Mesodermal cell (in vitro differentiated cells): ENCODE measurements at regions not wholly inside any gene's neighbourhood (a gene's known extent, or its start where the extent isn't known, plus 50 kb on each side); places are given as distances from the start of the nearest gene placed in this dataset.
"Not testable (repeated sequence)": the region's sequence is repeated elsewhere in the genome, so short reads cannot be mapped to it uniquely, and the experiment has no call there.

ENCODE experiments used
- H3K27ac ChIP-seq: 2 replicates; pipeline ENCODE4 v1.7.0; 2013; ENCODE audit warnings: mild to moderate bottlenecking, low read depth, low read length, moderate library complexity; ENCODE audit not compliant: severe bottlenecking
- H3K36me3 ChIP-seq: 2 replicates; pipeline ENCODE4 v1.7.1; 2013; ENCODE audit warnings: mild to moderate bottlenecking, low read length, moderate library complexity; ENCODE audit not compliant: control insufficient read depth, insufficient read depth
- H3K4me1 ChIP-seq: one replicate; pipeline ENCODE4 v1.7.1; 2013; ENCODE audit warnings: mild to moderate bottlenecking, low read length; ENCODE audit not compliant: insufficient read depth, control insufficient read depth, poor library complexity, severe bottlenecking
- H3K4me3 ChIP-seq: 2 replicates; pipeline ENCODE4 v1.7.0; 2013; ENCODE audit warnings: low read length, control low read depth, mild to moderate bottlenecking; ENCODE audit not compliant: insufficient read depth, poor library complexity, severe bottlenecking; ENCODE audit errors: extremely low read depth
- H3K9me3 ChIP-seq: 2 replicates; pipeline ENCODE4 v1.7.1; 2013; ENCODE audit warnings: mild to moderate bottlenecking, low read length, moderate library complexity; ENCODE audit not compliant: control insufficient read depth
- WGBS, 2 experiments: methylation state at CpG; one replicate each; pipeline ENCODE4 v1.1.5; 2013; ENCODE audit warnings: missing lambda C conversion rate in 2 of 2; ENCODE audit not compliant: insufficient coverage in 2 of 2; 5-methylcytosine and 5-hydroxymethylcytosine counted together

DNA sequence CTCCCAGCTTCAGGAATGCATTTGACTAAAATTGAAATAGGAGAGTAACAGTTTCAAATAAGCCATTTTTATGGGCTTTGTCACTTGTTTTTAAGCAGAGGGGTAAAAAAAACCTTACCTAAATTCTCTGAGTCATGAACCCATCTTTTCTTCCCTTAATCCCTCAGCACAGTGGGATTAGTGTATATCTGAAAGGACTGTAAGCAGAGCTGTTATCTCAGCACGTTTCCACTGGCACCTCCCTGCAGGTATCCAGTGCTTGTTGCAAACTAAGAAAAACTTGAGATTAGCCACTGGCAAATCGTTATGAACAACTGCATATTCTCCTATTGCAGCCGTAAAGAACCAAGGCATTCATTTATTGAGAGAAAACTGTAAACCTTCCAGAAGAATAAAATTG is 872.7 kb downstream of the EFNA5 start:
- 6% methylated on average over 2 of the region's 3 CpGs; no CpG with 5 or more reads in 1 of the 2 experiments for WGBS, 2 experiments
- no peak overlapping the region for H3K4me3 ChIP-seq
- no peaks in the 10 kb centered on the region for H3K9me3 ChIP-seq
- H3K27ac ChIP-seq, result no peak overlapping the region
- no peaks in the 10 kb centered on the region for H3K4me1 ChIP-seq
- H3K36me3 ChIP-seq, result no peaks in the 10 kb centered on the region

- Histone ChIP-seq H3K9me3 (no peaks in the 10 kb centered on the region), H3K27ac (no peak overlapping the region), H3K4me3 (no peak overlapping the region), H3K4me1 (no peaks in the 10 kb centered on the region), H3K36me3 (no peaks in the 10 kb centered on the region)
- 80 to 100% methylated on average over 1 of the region's 3 CpGs for WGBS, 2 experiments
Observed at GRCh38 chr5:106796081-106796480, 874.7 kb downstream of the EFNA5 start.

GRCh38 chr5:106784846-106785245 is 885.9 kb downstream of the EFNA5 start:
- Histone ChIP-seq H3K27ac (no peak overlapping the region), H3K9me3 (no peaks in the 10 kb centered on the region), H3K4me1 (no peaks in the 10 kb centered on the region), H3K36me3 (no peaks in the 10 kb centered on the region), H3K4me3 (no peak overlapping the region)
- no CpG with 5 or more reads among the region's 1 CpG for WGBS, 2 experiments

DNA sequence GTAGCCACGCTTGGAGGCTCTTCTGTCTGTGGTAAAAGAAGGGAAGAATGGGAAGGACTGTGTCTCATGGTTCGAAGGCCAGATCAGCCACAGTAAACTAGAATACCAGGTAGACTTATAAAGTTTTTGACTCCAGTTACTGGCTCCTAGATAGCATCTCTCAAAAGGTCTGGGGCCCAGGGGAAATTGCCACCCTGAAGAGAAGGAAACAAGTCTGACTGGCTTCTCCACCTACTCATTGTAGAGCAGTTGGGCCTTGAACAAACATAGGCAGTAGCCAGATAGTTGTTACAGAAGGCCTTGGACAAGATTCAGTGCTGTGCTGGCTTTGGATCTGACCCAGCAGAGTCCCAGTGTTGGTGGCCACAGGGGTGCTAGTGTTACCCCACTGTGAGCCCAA is 890.4 kb downstream of the EFNA5 start:
- no peaks in the 10 kb centered on the region for H3K9me3 ChIP-seq
- 83 to 100% methylated on average over 1 of the region's 2 CpGs for WGBS, 2 experiments
- no peaks in the 10 kb centered on the region for H3K4me1 ChIP-seq
- no peak overlapping the region for H3K27ac ChIP-seq
- no peaks in the 10 kb centered on the region for H3K36me3 ChIP-seq
- no peak overlapping the region for H3K4me3 ChIP-seq

DNA sequence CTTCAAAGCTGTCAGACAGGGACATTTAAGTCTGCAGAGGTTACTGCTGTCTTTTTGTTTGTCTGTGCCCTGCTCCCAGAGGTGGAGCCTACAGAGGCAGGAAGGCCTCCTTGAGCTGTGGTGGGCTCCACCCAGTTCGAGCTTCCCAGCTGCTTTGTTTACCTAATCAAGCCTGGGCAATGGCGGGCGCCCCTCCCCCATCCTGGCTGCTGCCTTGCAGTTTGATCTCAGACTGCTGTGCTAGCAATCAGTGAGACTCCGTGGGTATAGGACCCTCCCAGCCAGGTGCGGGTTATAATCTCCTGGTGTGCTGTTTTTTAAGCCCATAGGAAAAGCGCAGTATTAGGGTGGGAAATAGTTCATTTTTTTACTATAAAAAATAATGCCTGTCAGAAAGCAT is 894.2 kb downstream of the EFNA5 start:
- not testable (repeated sequence) for H3K9me3 ChIP-seq, H3K27ac ChIP-seq, H3K4me1 ChIP-seq, H3K36me3 ChIP-seq, H3K4me3 ChIP-seq
- WGBS, 2 experiments, result 100% methylated on average over 1 of the region's 6 CpGs; no CpG with 5 or more reads in 1 of the 2 experiments

DNA sequence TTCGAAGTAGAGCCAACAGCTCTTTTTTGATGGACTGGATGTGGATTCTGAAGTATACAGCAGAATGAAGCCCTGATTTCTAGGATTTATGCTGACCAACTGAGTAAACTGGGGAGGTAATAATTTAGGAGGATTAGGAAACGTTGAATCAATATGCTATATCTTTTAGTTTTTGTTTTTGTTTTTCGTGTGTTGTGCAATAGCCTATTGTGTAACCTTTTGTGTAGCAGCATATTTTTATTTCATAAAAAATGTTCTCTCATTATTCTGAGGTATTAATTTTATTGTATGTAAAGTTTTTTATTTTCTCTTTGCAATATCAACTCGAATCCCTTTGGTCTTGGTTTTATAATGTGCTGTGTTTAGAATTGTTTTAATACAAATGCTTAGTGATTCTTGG is 902.3 kb downstream of the EFNA5 start:
- Histone ChIP-seq H3K27ac (no peak overlapping the region), H3K4me1 (no peaks in the 10 kb centered on the region), H3K36me3 (no peaks in the 10 kb centered on the region), H3K4me3 (no peak overlapping the region), H3K9me3 (no peaks in the 10 kb centered on the region)
- 73 to 100% methylated on average over 1 of the region's 4 CpGs for WGBS, 2 experiments

DNA sequence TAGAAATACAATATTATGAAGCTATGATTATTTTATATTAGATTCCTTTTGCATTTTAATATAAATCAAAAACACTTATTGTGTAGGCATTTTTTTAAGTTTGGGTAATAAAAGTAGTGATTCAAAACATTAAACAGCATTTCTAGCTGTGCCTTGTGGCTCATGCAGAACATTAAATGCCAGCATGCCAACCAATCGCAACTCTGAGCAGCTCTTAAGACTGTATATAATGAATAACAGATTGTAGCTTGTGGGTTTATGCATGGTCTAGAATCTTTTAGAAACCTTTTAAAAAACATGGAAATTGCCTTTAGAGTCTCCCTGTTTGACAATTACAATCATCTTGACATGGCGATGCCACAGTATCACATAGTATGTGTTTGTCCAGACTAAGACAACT is 903.8 kb downstream of the EFNA5 start:
- no peaks in the 10 kb centered on the region for H3K36me3 ChIP-seq
- H3K9me3 ChIP-seq, result no peaks in the 10 kb centered on the region
- H3K4me1 ChIP-seq, result no peaks in the 10 kb centered on the region
- no peak overlapping the region for H3K4me3 ChIP-seq
- WGBS, 2 experiments, result 100% methylated on average over 1 of the region's 2 CpGs
- no peak overlapping the region for H3K27ac ChIP-seq

GRCh38 chr5:106759581-106759980 is 911.2 kb downstream of the EFNA5 start:
- H3K4me1 ChIP-seq, result no peaks in the 10 kb centered on the region
- H3K36me3 ChIP-seq, result no peaks in the 10 kb centered on the region
- WGBS, 2 experiments, result 86 to 93% methylated on average over 1 to 3 of the region's 3 CpGs
- no peak overlapping the region for H3K27ac ChIP-seq
- H3K9me3 ChIP-seq, result no peaks in the 10 kb centered on the region
- no peak overlapping the region for H3K4me3 ChIP-seq

DNA sequence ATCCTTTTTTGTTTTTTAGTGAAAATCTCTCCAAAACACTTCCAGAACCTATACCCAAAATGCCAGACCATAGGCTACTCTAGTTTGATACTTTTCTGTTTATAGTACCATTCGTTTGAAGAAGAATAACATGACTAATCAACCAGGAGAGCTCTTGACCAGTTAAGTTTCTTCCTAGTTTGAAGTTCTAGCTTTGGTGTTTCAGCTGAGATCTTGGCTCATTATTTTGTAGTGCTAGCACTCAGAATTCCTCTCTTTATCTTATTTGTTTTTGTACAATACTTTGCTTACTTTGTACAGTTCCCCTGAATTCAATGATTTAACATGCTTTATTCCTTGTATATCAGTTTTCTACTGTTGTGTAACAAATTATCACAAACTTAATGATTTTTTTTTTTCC is 911.6 kb downstream of the EFNA5 start:
- Histone ChIP-seq H3K27ac (no peak overlapping the region), H3K36me3 (no peaks in the 10 kb centered on the region), H3K9me3 (no peaks in the 10 kb centered on the region), H3K4me1 (no peaks in the 10 kb centered on the region), H3K4me3 (no peak overlapping the region)
- no CpG with 5 or more reads among the region's 1 CpG for WGBS, 2 experiments

GRCh38 chr5:106757672-106758071 is 913.1 kb downstream of the EFNA5 start:
- no CpG with 5 or more reads among the region's 3 CpGs for WGBS, 2 experiments
- Histone ChIP-seq H3K4me3 (no peak overlapping the region), H3K36me3 (no peaks in the 10 kb centered on the region), H3K9me3 (no peaks in the 10 kb centered on the region), H3K27ac (no peak overlapping the region), H3K4me1 (no peaks in the 10 kb centered on the region)

DNA sequence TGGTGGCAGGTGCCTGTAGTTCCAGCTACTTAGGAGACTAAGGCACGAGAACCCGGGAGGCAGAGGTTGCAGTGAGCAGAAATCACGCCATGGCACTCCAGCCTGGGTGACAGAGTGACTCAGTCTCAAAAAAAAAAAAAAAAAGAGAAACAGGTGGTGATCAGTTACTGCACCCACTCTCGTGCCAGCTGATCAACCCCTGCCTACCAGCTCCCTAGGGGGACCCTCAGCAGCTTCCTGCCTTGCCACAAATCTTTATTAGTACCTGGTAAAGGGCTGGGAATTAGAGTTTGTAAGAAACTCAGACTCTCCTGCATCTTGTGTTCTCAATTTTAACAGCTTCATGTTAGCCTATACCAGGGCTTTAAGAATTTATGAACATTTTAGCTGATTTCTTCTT is 914.9 kb downstream of the EFNA5 start:
- H3K9me3 ChIP-seq, result no peaks in the 10 kb centered on the region
- 85 to 88% methylated on average over 3 of the region's 4 CpGs for WGBS, 2 experiments
- H3K27ac ChIP-seq, result no peak overlapping the region
- no peaks in the 10 kb centered on the region for H3K4me1 ChIP-seq
- no peak overlapping the region for H3K4me3 ChIP-seq
- H3K36me3 ChIP-seq, result no peaks in the 10 kb centered on the region

DNA sequence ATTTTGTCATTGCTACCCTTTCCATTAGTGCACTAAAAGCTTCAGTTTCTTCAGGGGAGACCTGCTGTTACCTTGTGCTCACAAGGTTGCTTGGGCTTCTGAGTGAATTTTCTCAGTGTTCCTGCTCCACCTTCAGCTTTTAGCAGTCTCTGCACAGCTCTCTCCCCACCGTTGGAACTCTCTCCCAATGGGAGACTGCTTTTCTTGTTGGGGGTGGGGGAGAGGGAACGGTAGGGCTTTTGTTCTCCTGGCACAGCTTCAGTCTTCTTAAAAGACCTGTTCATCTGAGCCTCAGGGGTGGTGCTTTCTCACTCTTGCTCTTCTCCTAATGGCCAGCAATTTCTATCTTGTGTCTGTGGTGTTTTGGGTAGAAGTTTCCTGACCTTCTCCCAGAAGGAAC is 915.7 kb downstream of the EFNA5 start:
- WGBS, 2 experiments, result no CpG with 5 or more reads among the region's 2 CpGs
- Histone ChIP-seq H3K9me3 (no peaks in the 10 kb centered on the region), H3K4me1 (no peaks in the 10 kb centered on the region), H3K4me3 (no peak overlapping the region), H3K36me3 (no peaks in the 10 kb centered on the region), H3K27ac (no peak overlapping the region)
